ENCODE measurements at regions not wholly inside any gene's neighbourhood (a gene's known extent, or its start where the extent isn't known, plus 50 kb on each side); places are given as distances from the start of the nearest gene placed in this dataset.

DNA sequence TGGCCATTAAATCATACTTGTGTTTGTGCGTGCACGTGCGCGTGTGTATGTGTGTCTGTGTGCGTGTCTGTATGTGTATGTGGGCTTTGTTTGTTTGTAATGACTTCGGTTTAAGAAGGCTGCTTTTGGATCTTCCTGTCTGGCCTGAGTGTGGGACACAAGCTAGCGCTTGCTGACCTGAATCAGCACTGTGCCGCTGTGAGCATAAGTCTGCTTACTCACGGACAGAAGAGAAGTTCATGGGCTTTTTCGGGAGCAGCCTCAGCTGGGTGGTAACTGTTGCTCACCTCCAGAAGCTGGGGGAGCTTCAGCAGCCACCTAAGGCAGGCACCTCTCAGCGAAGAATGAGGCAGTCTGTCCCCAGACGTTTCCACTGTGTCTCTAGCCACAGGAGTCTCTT is 56.1 kb upstream of the TRUB1 start:
- Histone ChIP-seq H3K9me2 (ENCODE audit: insufficient read depth, low read length) (no peaks in the 10 kb centered on the region), H3K79me2 (ENCODE audit: insufficient read depth, low read depth, low read length) (no peaks in the 10 kb centered on the region), H4K20me1 (ENCODE audit: insufficient read depth, low read length) (no peaks in the 10 kb centered on the region), H3K9me3 (ENCODE audit: low read length) (no peaks in the 10 kb centered on the region), H3K36me3 (ENCODE audit: insufficient read depth, low read length) (no peaks in the 10 kb centered on the region), H2AFZ (ENCODE audit: low read length) (no peak overlapping the region), H3K4me2 (ENCODE audit: low read length) (no peak overlapping the region), H3K27ac (ENCODE audit: low read depth, low read length, poor library complexity, severe bottlenecking) (no peak overlapping the region), H3K4me1 (ENCODE audit: insufficient read depth, low read length, poor library complexity, severe bottlenecking) (no peaks in the 10 kb centered on the region), H3K4me3 (ENCODE audit: low read depth, low read length, poor library complexity, severe bottlenecking) (no peak overlapping the region)
- POLR2A ChIA-PET, result no interaction called here
- intact Hi-C loops (cut with micrococcal nuclease; ENCODE audit: unreplicated experiment), result no loop called here
- BruUV-seq (replicated peaks), result no TSS peak
- TF ChIP-seq, protein P1, sequence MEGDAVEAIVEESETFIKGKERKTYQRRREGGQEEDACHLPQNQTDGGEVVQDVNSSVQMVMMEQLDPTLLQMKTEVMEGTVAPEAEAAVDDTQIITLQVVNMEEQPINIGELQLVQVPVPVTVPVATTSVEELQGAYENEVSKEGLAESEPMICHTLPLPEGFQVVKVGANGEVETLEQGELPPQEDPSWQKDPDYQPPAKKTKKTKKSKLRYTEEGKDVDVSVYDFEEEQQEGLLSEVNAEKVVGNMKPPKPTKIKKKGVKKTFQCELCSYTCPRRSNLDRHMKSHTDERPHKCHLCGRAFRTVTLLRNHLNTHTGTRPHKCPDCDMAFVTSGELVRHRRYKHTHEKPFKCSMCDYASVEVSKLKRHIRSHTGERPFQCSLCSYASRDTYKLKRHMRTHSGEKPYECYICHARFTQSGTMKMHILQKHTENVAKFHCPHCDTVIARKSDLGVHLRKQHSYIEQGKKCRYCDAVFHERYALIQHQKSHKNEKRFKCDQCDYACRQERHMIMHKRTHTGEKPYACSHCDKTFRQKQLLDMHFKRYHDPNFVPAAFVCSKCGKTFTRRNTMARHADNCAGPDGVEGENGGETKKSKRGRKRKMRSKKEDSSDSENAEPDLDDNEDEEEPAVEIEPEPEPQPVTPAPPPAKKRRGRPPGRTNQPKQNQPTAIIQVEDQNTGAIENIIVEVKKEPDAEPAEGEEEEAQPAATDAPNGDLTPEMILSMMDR (conservative IDR thresholded peaks at IDR 0.05; ENCODE audit: low read length), result no peak
- no peak for TF ChIP-seq EZH2phosphoT487 (IDR thresholded peaks at IDR 0.05; ENCODE audit: borderline replicate concordance, low read depth, low read length)
- no peak for DNase-seq (ENCODE audit: low spot score)
- CTCF ChIA-PET (ENCODE audit: unreplicated experiment), result no interaction called here

DNA sequence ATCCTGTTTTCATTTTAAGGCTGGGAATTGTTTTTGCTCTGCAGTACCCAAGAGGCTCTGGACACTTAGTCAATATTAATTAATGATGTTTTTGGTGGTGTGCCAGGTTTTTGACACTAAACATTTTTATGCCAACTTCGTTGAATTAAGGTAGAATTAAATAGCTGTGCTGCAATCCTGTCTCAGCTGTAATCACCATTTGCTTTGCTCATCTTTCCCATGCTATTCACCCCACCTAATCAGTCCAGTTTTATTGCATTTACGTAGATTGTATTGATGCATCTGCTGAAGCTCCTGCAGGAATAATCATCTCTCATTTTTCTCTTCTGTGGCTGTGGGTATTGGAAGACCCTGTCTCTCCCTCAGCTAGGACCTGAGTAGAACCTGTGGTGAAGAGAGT is 52.6 kb upstream of the TRUB1 start:
- DNase-seq (ENCODE audit: low spot score), result no peak
- H3K4me3 ChIP-seq (ENCODE audit: low read depth, low read length, poor library complexity, severe bottlenecking), result no peak overlapping the region
- TF ChIP-seq, protein P1 (conservative IDR thresholded peaks at IDR 0.05; ENCODE audit: low read length), result no peak
- TF ChIP-seq EZH2phosphoT487 (IDR thresholded peaks at IDR 0.05; ENCODE audit: borderline replicate concordance, low read depth, low read length), result no peak
- CTCF ChIA-PET (ENCODE audit: unreplicated experiment), result no interaction called here
- no peaks in the 10 kb centered on the region for H3K36me3 ChIP-seq (ENCODE audit: insufficient read depth, low read length)
- H3K79me2 ChIP-seq (ENCODE audit: insufficient read depth, low read depth, low read length), result no peaks in the 10 kb centered on the region
- no peak overlapping the region for H3K4me2 ChIP-seq (ENCODE audit: low read length)
- intact Hi-C loops (cut with micrococcal nuclease; ENCODE audit: unreplicated experiment), result no loop called here
- BruUV-seq (replicated peaks), result no TSS peak
- no peak overlapping the region for H2AFZ ChIP-seq (ENCODE audit: low read length)
- no peaks in the 10 kb centered on the region for H3K4me1 ChIP-seq (ENCODE audit: insufficient read depth, low read length, poor library complexity, severe bottlenecking)
- no peak overlapping the region for H3K27ac ChIP-seq (ENCODE audit: low read depth, low read length, poor library complexity, severe bottlenecking)
- H3K9me3 ChIP-seq (ENCODE audit: low read length), result no peaks in the 10 kb centered on the region
- POLR2A ChIA-PET, result interaction anchor here (0.7 to 1.1 kb wide), 2 partner anchors 13 to 73 kb away, joined by 3 to 5 read pairs; no protein-coding TSS in a partner anchor
- no peaks in the 10 kb centered on the region for H4K20me1 ChIP-seq (ENCODE audit: insufficient read depth, low read length)
- H3K9me2 ChIP-seq (ENCODE audit: insufficient read depth, low read length), result no peaks in the 10 kb centered on the region
